GM18867 (cell line): ENCODE measurements at regions not wholly inside any gene's neighbourhood (a gene's known extent, or its start where the extent isn't known, plus 50 kb on each side); places are given as distances from the start of the nearest gene placed in this dataset.
"Not testable (repeated sequence)": the region's sequence is repeated elsewhere in the genome, so short reads cannot be mapped to it uniquely, and the experiment has no call there.

ENCODE experiments used
- ATAC-seq: cut with Tn5 transposase; IDR thresholded peaks from one replicate; pipeline ENCODE4 v1.9.1; 2021; ENCODE audit warnings: mild to moderate bottlenecking, moderate library complexity; ENCODE audit not compliant: unreplicated experiment

DNA sequence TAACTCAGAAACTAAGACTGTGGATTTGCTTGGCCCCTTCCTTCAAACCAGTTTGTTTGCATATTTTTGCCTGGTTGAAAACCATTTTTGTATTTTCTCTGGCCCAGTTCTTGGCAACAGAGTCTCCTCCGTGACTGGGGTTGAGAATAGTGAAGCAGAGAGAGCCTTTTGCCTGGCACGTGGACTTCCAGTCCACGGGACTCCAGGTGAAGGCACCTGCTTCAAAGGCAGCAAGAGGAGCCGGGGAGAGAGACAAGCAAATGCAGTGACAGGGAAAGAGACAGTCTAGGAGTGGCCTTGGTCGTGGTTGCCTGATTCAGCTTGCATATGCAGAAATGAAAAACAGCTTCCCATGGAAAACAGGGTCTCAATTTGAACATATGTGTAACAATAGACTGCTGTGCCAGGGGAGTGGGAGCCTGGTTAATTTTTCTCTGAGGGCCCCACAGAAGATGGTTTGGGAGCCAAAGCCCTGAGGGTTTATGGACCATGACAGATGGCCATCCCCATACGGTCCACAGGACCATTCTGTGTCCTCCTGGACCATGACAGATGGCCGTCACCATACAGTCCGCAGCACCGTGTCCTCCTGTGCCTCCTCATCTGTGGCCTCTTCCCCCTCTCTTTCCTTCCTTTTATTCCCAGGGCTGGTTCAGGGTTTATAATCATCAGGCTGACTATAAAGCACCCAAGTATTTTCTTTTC is 272.2 kb upstream of the RASGEF1B start:
- ATAC-seq, result no peak

DNA sequence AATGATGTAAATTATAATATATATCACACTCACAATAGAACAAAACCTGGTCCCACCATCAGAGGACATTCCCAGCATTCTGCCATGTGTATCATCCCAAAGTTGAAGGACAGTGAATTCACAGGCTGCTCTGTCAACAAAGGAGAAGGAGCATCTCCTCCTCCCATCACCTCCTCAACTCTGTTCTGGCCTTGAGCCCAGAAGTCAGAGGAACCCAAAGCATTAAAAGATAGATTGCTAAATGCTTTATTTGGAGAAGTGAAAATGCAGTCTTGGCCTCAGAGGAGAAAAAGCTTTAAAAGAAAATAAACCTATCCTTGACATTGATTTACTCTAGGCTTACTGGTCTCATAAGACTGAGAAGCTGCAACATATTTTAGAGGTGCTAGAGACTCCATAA is 268.8 kb upstream of the RASGEF1B start:
- no peak for ATAC-seq

DNA sequence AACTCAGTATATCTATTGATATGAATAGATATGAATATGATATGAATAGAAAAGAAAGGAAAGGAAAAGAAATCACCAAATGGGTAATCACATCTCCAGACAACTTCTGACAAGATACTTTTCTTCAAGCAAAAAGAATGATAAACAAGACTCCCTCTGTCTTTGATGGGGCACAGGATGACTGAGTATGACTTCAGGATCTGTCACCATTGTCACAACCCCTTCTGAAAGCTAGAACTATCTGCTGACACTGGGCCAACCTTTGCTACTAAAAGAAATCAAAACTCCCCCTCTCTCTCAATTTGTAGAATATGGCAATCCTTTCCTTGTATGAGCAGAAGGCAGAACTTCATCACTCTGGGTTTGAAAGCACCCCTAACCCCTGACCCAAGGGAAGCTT is 267.2 kb upstream of the RASGEF1B start:
- ATAC-seq, result no peak

DNA sequence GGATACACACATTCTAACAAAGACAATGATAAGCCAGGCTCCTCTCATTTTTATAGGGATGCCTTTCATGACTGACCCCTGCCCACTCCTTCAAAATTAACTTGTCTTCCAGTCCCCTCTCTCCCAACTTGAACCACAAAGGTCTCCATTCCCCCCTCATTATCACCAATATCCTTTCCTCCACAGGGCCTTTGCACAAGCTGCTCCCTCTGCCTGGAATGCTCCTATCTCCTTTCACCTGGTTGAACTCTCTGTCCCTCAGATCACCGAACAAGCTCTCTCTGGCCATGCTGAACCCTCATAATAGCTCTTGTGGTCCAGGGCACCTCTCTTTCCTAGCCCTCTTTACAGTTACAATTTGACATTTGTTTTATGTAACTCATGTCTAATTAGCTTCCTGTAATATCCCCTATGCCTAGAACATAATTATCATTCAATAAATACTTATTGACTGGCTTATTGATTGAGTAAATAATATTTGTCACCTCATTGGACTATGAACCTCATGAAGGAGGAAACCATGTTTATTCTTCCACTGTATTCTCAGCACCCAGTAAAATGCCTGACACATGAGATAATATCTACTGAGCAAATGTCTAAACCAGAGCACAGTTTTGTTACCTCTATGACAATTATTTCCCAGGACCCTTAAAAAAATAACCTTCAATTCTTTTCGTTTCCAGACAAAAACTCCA is 266.3 kb upstream of the RASGEF1B start:
- no peak for ATAC-seq

DNA sequence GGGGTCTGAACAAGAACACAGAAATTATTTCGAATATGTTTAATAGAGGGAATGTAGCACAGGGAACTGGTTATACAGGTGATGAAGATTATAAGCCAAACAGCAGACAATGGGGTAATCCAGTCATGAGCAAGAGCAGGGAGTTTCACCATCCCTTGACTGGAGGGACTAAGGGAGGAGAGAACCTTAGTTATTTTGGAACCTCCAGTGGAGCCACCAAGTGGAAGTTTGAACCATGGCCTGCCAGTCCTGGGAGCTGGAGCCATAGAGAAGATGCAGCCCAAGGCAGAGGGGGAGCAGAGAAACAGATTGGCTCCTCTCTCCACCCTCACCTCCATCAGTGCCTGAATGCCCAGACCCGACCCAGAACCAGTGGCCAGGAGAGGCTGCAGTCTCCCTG is 264.6 kb upstream of the RASGEF1B start:
- ATAC-seq, result no peak

DNA sequence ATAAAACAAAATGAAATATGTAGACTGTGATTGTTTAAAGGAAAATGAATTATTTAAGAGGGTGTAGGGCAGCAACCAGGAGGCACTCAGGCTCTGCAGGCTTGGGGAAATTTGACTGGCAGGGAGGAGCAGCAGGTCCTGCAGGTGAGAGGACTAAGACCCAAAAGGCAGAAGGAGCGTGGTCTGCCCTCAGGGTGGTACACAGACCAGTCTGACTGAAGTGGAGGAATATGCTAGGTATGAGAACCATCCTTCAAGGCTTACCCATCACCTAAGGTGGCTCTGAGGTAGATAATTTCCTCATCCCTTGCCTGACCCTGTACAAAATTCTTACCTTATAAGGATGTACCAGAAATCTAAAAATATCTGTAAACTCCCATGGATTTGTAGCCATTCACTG is 261.3 kb upstream of the RASGEF1B start:
- no peak for ATAC-seq

DNA sequence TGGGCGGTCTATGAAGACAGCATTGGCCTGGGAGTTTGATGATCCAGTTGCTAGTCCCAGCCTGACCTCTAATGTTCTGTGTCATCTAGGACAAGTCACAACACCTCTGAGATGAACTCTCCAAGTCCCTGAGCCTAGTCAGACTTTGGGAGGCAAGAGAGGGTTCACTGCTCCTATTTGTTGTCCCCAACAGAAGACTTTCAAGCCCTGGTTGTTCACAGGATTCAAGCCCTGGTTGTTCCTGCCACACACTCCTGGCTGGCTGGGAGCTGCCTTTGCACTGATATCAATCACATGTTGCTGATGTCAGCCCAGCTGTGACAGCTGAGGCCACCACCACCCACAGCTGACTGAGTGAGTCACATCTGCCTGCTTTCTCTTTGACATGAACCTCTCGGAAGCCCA is 253.2 kb upstream of the RASGEF1B start:
- peak; percentile 100 for ATAC-seq

DNA sequence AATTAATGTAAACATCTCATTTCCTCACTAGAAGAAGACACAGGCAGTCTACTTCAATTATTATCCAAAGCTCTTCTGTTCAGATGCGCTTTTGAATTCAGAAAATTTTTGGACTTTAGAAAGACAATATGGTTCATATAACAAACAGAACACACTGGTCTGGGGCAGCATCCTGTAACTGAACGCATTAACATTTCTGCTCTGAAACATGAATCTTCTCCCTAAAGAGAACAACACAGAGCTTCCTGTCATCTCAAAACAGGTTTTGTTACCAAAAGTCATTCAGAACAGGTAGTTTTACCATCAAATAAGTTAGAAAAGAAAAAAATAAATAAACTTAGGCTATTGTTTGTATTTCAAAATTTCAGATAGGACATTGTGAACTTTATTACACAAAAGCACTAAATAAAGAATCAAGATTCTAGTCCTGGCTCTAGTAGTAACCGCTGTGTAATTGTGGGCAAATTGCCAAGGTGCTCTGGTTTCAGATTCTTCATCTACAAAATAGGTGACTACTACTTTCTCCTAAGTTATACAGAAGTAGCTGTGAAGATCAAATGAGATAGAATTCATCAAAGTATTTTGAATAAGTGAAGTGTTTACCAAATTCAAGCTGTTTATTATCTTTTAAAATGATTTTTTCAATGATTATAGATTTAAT is 252.3 kb upstream of the RASGEF1B start:
- ATAC-seq, result no peak

DNA sequence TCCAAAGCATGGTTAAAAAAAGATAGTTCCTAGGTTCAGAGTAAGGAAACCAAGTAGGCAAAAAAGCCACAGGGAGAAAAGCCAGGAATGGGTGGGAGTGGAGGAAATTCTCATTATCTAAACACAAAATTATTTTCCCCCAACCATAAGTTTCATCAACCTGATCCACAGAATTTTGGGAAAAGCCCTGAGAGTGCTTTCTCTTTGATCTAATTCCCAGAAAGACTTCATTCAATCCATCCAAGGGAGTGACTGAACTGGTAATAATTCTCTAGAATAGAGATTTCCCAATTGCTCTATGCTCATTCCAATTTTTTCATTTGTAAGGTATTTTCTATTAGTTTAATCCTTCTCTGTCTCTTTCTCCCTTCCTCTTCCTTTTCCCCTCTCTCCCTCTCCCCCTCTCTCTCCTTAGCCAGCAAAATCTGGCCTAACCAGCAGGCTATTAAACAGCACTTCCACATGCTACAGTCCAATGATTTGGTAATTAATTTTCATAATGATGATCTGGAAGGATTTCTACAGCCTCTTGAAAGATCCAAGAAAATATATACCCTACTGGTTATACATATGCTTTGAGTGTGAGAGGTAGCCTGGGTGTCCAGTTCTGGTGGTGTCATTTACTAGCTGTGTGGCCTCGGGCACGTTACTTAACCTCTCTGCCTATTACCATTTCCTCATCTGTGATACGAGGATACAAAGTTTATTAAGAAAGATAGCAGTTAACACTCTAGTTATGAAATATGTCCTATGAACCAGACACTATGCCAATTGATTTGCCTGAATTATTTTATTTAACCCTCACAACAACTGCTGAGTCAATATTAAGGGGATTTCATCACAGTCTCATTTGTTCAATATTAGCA is 251.5 kb upstream of the RASGEF1B start:
- no peak for ATAC-seq

DNA sequence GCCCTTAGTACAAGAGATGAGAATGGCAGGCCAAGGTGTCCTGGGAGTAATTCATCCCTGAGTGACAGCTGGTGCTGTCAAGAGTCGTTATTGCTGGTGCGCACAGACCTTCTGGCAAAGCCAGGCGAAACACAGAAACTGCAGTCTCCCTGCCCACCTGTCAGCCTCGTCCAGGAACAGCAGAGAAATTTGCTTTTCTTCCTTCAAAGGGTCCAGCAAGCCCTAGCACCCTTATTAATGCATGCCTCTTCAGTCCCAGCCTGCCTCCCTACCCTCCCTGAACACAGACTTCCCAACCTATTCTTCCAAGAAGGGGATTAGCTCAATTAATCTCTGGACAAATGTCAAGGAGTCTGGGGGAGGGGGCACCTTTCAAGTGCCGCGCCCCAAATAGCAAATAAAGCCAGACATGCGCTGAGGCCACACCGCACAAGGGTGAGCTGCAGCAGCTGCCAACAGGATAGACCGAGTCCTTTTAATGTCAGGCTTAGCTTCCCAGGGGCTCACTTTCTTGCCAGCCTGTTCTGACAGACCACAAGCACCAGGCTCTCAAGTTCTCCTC is 250.7 kb upstream of the RASGEF1B start:
- no peak for ATAC-seq

DNA sequence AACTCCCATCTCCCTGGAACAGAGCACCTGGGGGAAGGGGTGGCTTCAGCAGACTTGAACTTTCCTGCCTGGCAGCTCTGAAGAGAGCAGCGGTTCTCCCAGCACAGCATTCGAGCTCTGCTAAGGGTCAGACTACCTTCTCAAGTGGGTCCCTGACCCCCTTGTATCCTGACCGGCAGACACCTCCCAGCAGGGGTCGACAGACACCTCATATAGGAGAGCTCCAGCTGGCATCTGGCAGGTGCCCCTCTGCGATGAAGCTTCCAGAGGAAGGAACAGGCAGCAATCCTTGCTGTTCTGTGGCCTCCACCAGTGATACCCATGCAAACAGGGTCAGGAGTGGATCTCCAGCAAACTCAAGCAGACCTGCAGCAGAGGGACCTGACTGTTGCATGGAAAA is 244.1 kb upstream of the RASGEF1B start:
- ATAC-seq, result no peak

DNA sequence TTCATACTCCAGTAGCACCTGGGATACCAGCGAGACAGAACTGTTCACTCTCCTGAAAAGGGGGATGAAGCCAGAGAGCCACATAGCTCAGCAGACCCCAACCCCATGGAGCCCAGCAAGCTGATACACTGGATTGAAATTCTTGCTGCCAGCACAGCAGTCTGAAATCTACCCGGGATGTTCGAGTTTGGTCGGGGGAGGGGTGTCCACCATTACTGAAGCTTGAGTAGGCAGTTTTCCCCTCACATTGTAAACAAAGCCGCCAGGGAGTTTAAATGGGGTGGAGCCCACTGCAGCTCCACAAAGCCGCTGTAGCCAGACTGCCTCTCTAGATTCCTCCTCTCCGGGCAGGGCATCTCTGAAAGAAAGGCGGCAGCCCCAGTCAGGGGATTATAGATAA is 243.7 kb upstream of the RASGEF1B start:
- not testable (repeated sequence) for ATAC-seq

DNA sequence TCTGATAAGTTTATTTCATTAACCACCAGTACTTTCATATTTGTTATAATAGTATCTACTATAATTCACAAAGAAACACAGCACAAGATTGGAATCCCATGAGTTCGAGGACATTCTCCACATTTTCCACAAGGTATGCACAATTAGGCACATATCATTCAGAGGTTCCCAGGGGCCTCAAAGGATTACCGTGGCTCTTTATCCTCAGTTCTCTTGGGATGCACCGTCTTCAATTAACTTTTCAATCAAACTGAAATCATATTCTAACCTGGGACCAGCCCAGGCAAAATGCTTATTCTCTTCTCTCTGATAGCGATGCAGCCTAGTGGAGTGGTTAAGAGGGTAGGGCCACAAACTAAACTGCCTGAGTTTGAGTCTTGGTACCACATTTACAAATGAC is 242.6 kb upstream of the RASGEF1B start:
- no peak for ATAC-seq

DNA sequence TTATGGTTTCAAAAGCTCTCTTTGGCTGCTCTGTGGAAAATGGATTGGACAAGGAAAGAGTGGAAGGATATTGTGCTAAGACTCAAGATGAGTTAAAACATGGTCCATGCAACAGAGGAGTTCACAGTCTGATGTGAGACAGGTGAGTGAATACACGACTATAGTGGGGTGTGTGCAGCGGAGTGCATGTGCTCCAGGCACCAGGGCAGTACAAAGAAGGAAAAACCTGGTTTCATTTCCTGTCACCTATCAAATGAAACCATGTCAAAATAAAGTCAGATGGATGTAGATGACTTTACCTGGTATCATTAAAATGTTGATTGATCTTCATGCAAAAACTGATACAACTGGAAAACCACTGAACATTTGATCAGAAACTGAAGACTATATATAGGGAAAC is 241.0 kb upstream of the RASGEF1B start:
- no peak for ATAC-seq

DNA sequence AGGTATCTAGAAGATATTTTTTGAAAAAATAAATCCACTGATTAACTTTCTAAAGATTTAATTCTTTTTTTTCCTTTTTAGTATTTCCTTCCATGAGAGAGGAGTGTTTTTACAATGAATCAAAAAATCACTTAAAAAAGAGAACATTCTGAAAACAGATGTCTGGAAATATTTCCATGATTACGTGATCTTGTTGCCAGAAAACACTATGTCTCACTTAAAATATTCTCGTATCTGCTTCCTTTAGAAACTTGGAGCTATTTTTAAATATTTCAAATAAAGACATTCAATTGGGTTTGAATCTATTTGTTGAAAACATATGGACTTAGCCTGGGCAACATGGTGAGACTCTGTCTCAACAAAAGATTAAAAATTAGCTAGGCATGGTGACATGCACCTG is 232.8 kb upstream of the RASGEF1B start:
- no peak for ATAC-seq

DNA sequence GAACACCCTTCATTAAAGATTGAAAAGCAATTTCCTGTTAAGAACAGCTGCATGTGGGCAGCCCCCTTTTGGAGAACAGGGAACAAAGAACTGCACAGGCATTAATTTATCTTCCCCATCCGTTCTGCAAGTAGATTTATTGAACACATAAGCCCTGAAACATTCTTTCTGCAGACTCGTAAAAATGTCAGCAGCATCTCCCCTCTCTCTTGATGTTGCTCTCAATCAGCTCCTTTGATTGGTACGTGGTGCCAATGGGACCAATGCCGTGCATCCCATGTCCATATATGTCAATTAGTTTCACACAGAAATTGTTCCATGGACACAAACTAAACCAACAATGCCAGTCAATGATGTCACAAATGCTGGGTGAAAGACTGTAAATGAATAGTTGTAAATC is 228.5 kb upstream of the RASGEF1B start:
- ATAC-seq, result no peak

DNA sequence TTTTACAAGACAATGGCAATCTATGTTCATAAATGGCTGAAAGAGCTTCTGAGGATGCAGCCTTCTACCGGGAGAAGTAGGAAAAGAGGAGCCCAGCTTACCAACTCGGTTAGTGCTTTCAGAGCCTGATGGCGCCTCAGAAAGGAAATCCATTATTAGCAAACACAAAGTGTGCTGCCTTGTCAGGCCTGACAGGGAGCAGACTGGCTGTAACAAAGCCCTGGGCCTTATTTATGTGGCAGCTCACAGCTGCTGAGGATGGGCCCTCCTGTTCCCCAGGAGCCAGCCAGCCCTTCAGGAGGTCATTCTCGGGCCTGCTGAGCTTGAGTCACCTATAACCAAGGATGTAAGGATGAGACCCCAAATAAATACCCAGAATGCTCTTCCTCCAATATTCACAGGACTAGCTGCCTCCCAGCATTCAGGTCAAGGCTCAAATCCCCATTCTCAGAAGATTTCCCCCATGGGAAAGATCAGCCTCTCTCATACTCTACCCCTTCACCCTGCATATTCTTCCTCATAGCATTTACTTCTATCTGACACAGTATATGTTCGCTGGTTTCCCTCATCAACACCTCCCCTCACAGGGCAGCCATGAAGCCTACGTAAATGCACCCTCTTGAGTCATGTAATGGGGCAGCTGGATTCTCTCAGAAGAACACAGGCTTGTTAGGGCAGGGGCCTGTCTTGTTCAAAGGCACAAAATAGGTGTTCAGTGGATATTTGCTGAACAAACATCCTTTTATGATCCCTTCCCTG is 227.0 kb upstream of the RASGEF1B start:
- no peak for ATAC-seq

DNA sequence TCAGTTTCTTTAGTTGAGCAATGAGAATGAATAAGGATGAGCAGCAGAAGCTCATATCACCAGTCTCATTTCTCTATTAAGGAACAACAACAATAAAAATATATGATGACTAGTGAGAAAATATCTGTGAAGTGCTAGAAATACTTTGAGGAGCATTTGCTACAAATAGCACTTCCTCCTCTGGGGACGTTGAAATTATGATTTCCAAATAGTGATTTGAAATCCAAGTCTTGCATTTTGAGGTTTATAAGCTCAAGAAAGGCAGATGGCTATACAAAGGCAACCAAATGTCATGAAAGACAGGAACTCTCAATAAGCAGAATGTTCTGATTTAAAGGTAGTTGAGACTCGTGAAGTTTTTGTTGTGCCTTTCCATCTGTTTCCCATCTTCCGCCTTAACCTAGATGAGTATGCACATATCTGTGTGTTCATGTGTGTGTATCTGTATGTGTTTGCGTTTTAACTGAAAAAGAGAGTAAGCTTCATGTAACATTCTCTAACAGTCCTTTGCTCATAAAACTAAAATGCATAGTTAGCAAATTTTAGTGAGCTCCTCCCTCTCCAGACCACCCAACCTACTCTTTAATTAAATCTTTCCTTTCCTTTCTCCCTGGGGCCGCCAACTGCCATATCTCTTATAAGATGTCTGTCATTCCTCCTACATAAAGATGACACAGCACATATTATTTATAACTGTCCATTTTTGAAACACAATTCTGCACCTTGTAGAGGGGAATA is 222.6 kb upstream of the RASGEF1B start:
- no peak for ATAC-seq

DNA sequence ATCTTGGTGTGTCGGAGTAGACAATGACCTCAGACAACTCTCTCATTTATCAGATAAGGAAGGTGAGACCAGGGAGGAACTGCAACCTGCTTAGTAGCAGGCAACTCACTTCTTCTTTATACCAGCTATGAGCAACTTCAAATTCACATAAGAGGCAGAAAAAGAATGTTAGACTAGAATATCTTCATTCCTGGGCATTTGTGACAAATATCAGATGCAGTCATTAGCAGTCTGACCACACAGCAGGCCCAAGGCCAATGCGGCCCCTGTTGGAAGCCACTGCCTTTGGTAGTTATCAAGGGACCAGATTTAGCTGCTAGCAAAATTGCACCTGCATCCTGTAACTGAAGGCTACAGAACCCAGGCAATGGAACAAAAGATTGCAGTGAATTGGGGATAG is 219.2 kb upstream of the RASGEF1B start:
- no peak for ATAC-seq

DNA sequence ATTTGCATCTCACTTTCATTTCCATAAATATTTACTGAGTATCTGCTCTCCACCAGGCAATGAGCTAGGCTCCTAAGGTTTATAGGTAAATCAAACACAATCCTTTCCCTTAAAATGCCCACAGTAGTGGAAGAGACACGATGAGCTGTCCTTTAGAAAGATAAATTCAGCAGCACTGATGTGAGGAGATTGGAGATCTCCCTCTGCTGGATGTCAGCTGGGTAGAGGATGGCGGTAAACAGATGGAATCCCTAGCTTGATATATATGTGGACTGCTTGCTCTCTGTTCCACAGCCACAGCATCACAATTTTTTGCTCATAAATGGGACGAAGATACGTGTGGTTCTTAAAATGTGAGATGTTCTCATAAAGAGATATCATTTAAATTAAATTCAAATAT is 216.4 kb upstream of the RASGEF1B start:
- no peak for ATAC-seq
